GM12878 (cell line): ENCODE measurements at regions not wholly inside any gene's neighbourhood (a gene's known extent, or its start where the extent isn't known, plus 50 kb on each side); places are given as distances from the start of the nearest gene placed in this dataset.
A peak's percentile ranks its signal among the peaks of the same experiment; 100 is the strongest.

Source experiments
- ATAC-seq: fragments of 200-7000 bp; cut with Tn5 transposase; 3 replicates; pipeline ENCODE4 v1.9.1; 2020; ENCODE audit warnings: mild to moderate bottlenecking, moderate library complexity
- BruUV-seq: library from RNA; stranded (reverse); fragments of 400-500 nt; replicated peaks from 2 replicates; lab custom pipeline; 2021; lab: Mats Ljungman, UMichigan
- CTCF ChIA-PET: fragments of 300-600 bp; sonication (Branson Sonifier 250); formaldehyde crosslinking; extraction: SDS; loops from one replicate; lab custom pipeline; 2021; ENCODE audit warnings: inconsistent platforms; lab: Yijun Ruan, JAX
- POLR2A ChIA-PET: fragments of 350-600 bp; formaldehyde crosslinking; extraction: SDS; loops from one replicate; lab custom pipeline; 2021; ENCODE audit warnings: inconsistent platforms; lab: Charles Lee
- RAD21 ChIA-PET: fragments of 300-600 bp; sonication (Branson Sonifier 250); formaldehyde crosslinking; loops from one replicate; lab custom pipeline; 2023; ENCODE audit warnings: antibody characterized with exemption; ENCODE audit not compliant: unreplicated experiment; lab: Charles Lee
- SMC1A ChIA-PET: fragments of 300-600 bp; sonication (Branson Sonifier 250); formaldehyde crosslinking; loops from one replicate; lab custom pipeline; 2023; ENCODE audit not compliant: unreplicated experiment, uncharacterized antibody; lab: Charles Lee
- DNase-seq: peaks from one replicate; pipeline ENCODE4 v3.0.0-alpha.2; 2011; ENCODE audit warnings: low read depth, low spot score
- FAIRE-seq: peaks from 3 replicates; lab custom pipeline; 2011; peaks lifted over from hg19 to GRCh38; lab: Jason Lieb, UNC
- H2AFZ ChIP-seq: 2 replicates; pipeline ENCODE4 v1.6.0; 2011; ENCODE audit warnings: low read depth, low read length, control low read depth; ENCODE audit not compliant: control insufficient read depth
- H3K27ac ChIP-seq: 2 replicates; pipeline ENCODE4 v1.5.1; 2011; ENCODE audit warnings: control low read depth; ENCODE audit not compliant: control insufficient read depth, insufficient read depth
- H3K27me3 ChIP-seq, 2 experiments: replicated peaks in 1 of 2; 2 replicates each; pipeline versions ENCODE4 v1.6.0 to v1.6.1; 2011; ENCODE audit warnings: low read length in 1 of 2; ENCODE audit not compliant: control insufficient read depth in 2 of 2, insufficient read depth in 2 of 2
- H3K36me3 ChIP-seq, 2 experiments: 2 replicates each; pipeline ENCODE4 v1.5.1; 2011; ENCODE audit warnings: low read length in 1 of 2; ENCODE audit not compliant: control insufficient read depth in 2 of 2, insufficient read depth in 2 of 2
- H3K4me1 ChIP-seq: 2 replicates; pipeline ENCODE4 v1.6.1; 2011; ENCODE audit warnings: mild to moderate bottlenecking, low read length, moderate library complexity, mixed read lengths; ENCODE audit not compliant: control insufficient read depth, insufficient read depth
- H3K4me2 ChIP-seq: 2 replicates; pipeline ENCODE4 v1.6.0; 2011; ENCODE audit warnings: control low read depth; ENCODE audit not compliant: control insufficient read depth, insufficient read depth
- H3K4me3 ChIP-seq: fragments of 200-600 bp; sonication (generic); 2 replicates; pipeline ENCODE4 v1.5.1; 2016
- H3K79me2 ChIP-seq: 2 replicates; pipeline ENCODE4 v1.6.0; 2011; ENCODE audit warnings: low read length; ENCODE audit not compliant: control insufficient read depth, insufficient read depth
- H3K9ac ChIP-seq: 2 replicates; pipeline ENCODE4 v1.8.0; 2011; ENCODE audit warnings: low read length, control low read depth, mixed read lengths; ENCODE audit not compliant: control insufficient read depth, insufficient read depth
- H3K9me3 ChIP-seq: replicated peaks from 3 replicates; pipeline ENCODE4 v1.5.1; 2011; ENCODE audit warnings: mild to moderate bottlenecking, low read length; ENCODE audit not compliant: control insufficient read depth, insufficient read depth
- H4K20me1 ChIP-seq: 2 replicates; pipeline ENCODE4 v1.6.0; 2011; ENCODE audit not compliant: control insufficient read depth, insufficient read depth
- CBFB ChIP-seq: IDR thresholded peaks from 2 replicates; pipeline ENCODE4 v1.6.1; 2016; ENCODE audit warnings: antibody characterized with exemption, low read depth
- CEBPB ChIP-seq, 2 experiments: fragments of 150-350 bp in 1 of 2; IDR thresholded peaks; 2 replicates each; pipeline ENCODE4 v1.6.1; 2012 to 2014; ENCODE audit warnings: low read depth in 2 of 2, low read length in 2 of 2, borderline replicate concordance in 1 of 2, inconsistent platforms in 1 of 2
- DPF2 ChIP-seq: fragments of 450-650 bp; IDR thresholded peaks from 2 replicates; pipeline ENCODE4 v1.6.1; 2017; ENCODE audit warnings: mild to moderate bottlenecking
- EED ChIP-seq: sonication (generic); IDR thresholded peaks from 2 replicates; pipeline ENCODE4 v1.6.1; 2016; ENCODE audit warnings: antibody characterized with exemption, low read depth
- ETV6 ChIP-seq, 2 experiments: fragments of 450-650 bp in 1 of 2; IDR thresholded peaks in 1 of 2; conservative IDR thresholded peaks in 1 of 2; 2 replicates each; pipeline ENCODE4 v1.6.1; 2014; ENCODE audit warnings: antibody characterized with exemption in 1 of 2, borderline replicate concordance in 1 of 2, low read depth in 1 of 2, mild to moderate bottlenecking in 1 of 2, moderate library complexity in 1 of 2
- FOXM1 ChIP-seq: IDR thresholded peaks from 2 replicates; pipeline ENCODE4 v1.6.1; 2012; ENCODE audit warnings: low read depth, mild to moderate bottlenecking, inconsistent platforms, low read length, moderate library complexity
- HDAC2 ChIP-seq: fragments of 200-600 bp; sonication (generic); IDR thresholded peaks from 2 replicates; pipeline ENCODE4 v1.6.1; 2017
- IKZF2 ChIP-seq, 2 experiments: fragments of 450-650 bp; IDR thresholded peaks; 2 replicates each; pipeline ENCODE4 v1.6.1; 2017; ENCODE audit warnings: mild to moderate bottlenecking in 2 of 2, moderate library complexity in 2 of 2
- JUNB ChIP-seq: IDR thresholded peaks from 2 replicates; pipeline ENCODE4 v1.6.1; 2016; ENCODE audit warnings: antibody characterized with exemption, mild to moderate bottlenecking
- MYB ChIP-seq: fragments of 150-350 bp; IDR thresholded peaks from 2 replicates; pipeline ENCODE4 v1.6.1; 2014; ENCODE audit warnings: mild to moderate bottlenecking, low read depth, low read length, borderline replicate concordance
- NFIC ChIP-seq: IDR thresholded peaks from 2 replicates; pipeline ENCODE4 v1.6.1; 2012; ENCODE audit warnings: low read depth, mild to moderate bottlenecking, inconsistent platforms, low read length, moderate library complexity
- RELA ChIP-seq: fragments of 450-650 bp; IDR thresholded peaks from 2 replicates; pipeline ENCODE4 v1.8.0; 2014; ENCODE audit warnings: borderline replicate concordance; ENCODE audit not compliant: partially characterized antibody
- RUNX3 ChIP-seq: IDR thresholded peaks from 2 replicates; pipeline ENCODE4 v1.6.1; 2012; ENCODE audit warnings: low read length, inconsistent platforms
- TBL1XR1 ChIP-seq: IDR thresholded peaks from 2 replicates; pipeline ENCODE4 v1.6.1; 2012; ENCODE audit warnings: low read depth, low read length, improper control_type of control experiment
- WGBS: methylation state at CpG from one replicate; pipeline ENCODE4 v1.1.6; 2016; ENCODE audit warnings: low lambda C conversion rate; ENCODE audit not compliant: insufficient replicate concordance, insufficient coverage; ENCODE audit errors: missing lambda C conversion rate; 5-methylcytosine and 5-hydroxymethylcytosine counted together
- in situ Hi-C: fragments of 300-500 bp; cut with MboI; formaldehyde crosslinking; loops from 9 replicates; pipeline ENCODE4 v1.14.3; 2018; ENCODE audit warnings: mixed read lengths
- intact Hi-C: fragments of 100-400 bp; cut with micrococcal nuclease; formaldehyde crosslinking; loops from one replicate; pipeline ENCODE4 v1.14.2; 2022; ENCODE audit not compliant: unreplicated experiment
- TF ChIP-seq, protein P1 (sequence below): IDR thresholded peaks from 2 replicates; pipeline ENCODE4 v1.6.1; 2012; ENCODE audit warnings: low read length, inconsistent platforms
- TF ChIP-seq, protein P2 (sequence below): fragments of 450-650 bp; formaldehyde crosslinking; IDR thresholded peaks from 2 replicates; pipeline ENCODE4 v1.5.0; 2022; ENCODE audit warnings: mild to moderate bottlenecking, missing genetic modification characterization

DNA sequence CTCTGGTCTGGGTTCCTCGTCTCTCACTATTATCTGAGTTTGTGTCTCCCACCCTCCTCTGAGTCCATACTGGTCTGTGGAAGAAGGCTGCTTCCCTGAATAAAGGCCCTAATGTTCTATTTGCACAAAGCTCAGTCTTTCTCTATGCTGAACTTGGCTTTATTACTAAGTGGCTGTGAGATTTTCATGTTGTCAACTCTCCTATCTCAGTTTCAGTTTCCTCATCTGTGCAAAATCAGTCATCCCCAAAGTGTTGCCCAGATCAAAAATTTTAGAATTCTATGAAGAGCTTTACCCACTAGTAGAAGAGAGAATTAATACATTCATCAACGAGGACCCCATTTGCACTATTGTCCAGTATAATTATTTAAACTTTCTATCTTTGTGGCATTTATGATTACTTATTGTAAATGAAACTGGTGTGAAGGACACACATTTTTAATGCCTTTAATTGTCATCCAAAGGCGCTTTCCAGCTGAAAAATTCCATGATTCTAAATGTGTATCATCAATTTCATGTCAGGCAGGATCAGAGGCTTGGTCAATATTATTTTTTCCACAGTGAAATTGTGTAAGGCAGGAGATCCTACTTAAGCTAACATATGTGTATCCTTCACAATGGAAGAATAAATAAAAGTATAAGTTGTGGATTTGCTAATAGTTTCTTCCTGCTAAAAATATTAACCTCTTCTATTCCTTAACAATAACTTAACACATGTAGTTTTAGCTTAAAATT lies 79.1 kb upstream of the EEA1 start:
- CTCF ChIA-PET = interaction anchor here (0.9 to 5.2 kb wide), 23 partner anchors 9 to 424 kb away, joined by 3 to 68 read pairs (median 5); no protein-coding TSS in a partner anchor
- Histone ChIP-seq H3K4me2 (peak overlapping the region; percentile 43), H3K9me3 (no peaks in the 10 kb centered on the region; the same call in 2 of the 3 replicates), H3K4me1 (peaks cover 36% of the 10 kb centered on the region), H3K4me3 (no peak overlapping the region), H4K20me1 (no peaks in the 10 kb centered on the region), H3K36me3 (no peaks in the 10 kb centered on the region), H3K79me2 (no peaks in the 10 kb centered on the region), H2AFZ (no peak overlapping the region), H3K9ac (no peak overlapping the region), H3K27ac (peak overlapping the region; percentile 45), H3K27me3 (no peaks in the 10 kb centered on the region)
- no peak for FAIRE-seq
- DNase-seq = no peak
- peak; percentile 92 for ATAC-seq
- intact Hi-C loops (loop anchor here (2.0 kb wide), 1 partner anchor 13 kb away; no protein-coding TSS in a partner anchor), in situ Hi-C loops (no loop called here)
- SMC1A ChIA-PET = interaction anchor here (0.6 to 22.0 kb wide), 36 partner anchors 11 to 487 kb away, joined by 3 to 420 read pairs (median 4); partner anchors contain the start of genes MRPL42, NUDT4 and PLEKHG7
- no TSS peak for BruUV-seq
- WGBS = 33% methylated on average over 3 of the region's 3 CpGs
- TF ChIP-seq EED (peak; percentile 26; the same call in 1 of the 2 replicates), CEBPB (IDR thresholded peaks at IDR 0.05; ENCODE audit: borderline replicate concordance in 1 of 2, low read depth in 2 of 2, low read length in 2 of 2) (0 out of 4 replicates have a peak, but pooled peaks of 1 of the 2 experiments have one; percentile 22), IKZF2 (IDR thresholded peaks at IDR 0.05) (peak in 1 of 2 experiments; percentile 23; a peak in 1 of 4 replicates), JUNB (peak; percentile 52; the same call in 1 of the 2 replicates), RUNX3 (peak; percentile 40; the same call in 1 of the 2 replicates), FOXM1 (peak; percentile 54; the same call in 1 of the 2 replicates), NFIC (peak; percentile 57), TBL1XR1 (no peak), DPF2 (0 out of 2 replicates have a peak, but pooled peaks have one; percentile 31), ETV6 (conservative IDR thresholded peaks at IDR 0.05 in 1 of 2, IDR thresholded peaks at IDR 0.05 in 1 of 2; ENCODE audit: borderline replicate concordance in 1 of 2, low read depth in 1 of 2) (peak in 1 of 2 experiments; percentile 60; a peak in 1 of 4 replicates), HDAC2 (no peak), MYB (no peak), RELA (no peak), CBFB (no peak)
- TF ChIP-seq, protein P1, sequence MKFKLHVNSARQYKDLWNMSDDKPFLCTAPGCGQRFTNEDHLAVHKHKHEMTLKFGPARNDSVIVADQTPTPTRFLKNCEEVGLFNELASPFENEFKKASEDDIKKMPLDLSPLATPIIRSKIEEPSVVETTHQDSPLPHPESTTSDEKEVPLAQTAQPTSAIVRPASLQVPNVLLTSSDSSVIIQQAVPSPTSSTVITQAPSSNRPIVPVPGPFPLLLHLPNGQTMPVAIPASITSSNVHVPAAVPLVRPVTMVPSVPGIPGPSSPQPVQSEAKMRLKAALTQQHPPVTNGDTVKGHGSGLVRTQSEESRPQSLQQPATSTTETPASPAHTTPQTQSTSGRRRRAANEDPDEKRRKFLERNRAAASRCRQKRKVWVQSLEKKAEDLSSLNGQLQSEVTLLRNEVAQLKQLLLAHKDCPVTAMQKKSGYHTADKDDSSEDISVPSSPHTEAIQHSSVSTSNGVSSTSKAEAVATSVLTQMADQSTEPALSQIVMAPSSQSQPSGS = 0 out of 2 replicates have a peak, but pooled peaks have one; percentile 32
- TF ChIP-seq, protein P2, sequence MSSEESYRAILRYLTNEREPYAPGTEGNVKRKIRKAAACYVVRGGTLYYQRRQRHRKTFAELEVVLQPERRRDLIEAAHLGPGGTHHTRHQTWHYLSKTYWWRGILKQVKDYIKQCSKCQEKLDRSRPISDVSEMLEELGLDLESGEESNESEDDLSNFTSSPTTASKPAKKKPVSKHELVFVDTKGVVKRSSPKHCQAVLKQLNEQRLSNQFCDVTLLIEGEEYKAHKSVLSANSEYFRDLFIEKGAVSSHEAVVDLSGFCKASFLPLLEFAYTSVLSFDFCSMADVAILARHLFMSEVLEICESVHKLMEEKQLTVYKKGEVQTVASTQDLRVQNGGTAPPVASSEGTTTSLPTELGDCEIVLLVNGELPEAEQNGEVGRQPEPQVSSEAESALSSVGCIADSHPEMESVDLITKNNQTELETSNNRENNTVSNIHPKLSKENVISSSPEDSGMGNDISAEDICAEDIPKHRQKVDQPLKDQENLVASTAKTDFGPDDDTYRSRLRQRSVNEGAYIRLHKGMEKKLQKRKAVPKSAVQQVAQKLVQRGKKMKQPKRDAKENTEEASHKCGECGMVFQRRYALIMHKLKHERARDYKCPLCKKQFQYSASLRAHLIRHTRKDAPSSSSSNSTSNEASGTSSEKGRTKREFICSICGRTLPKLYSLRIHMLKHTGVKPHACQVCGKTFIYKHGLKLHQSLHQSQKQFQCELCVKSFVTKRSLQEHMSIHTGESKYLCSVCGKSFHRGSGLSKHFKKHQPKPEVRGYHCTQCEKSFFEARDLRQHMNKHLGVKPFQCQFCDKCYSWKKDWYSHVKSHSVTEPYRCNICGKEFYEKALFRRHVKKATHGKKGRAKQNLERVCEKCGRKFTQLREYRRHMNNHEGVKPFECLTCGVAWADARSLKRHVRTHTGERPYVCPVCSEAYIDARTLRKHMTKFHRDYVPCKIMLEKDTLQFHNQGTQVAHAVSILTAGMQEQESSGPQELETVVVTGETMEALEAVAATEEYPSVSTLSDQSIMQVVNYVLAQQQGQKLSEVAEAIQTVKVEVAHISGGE = no peak
- POLR2A ChIA-PET = interaction anchor here (0.6 to 5.2 kb wide), 11 partner anchors 10 to 414 kb away, joined by 3 to 39 read pairs (median 4); no protein-coding TSS in a partner anchor
- RAD21 ChIA-PET = interaction anchor here (0.6 to 8.7 kb wide), 20 partner anchors 10 to 412 kb away, joined by 3 to 92 read pairs (median 4); partner anchors contain the start of genes EEA1 and PLEKHG7
